ENCODE measurements at regions not wholly inside any gene's neighbourhood (a gene's known extent, or its start where the extent isn't known, plus 50 kb on each side); places are given as distances from the start of the nearest gene placed in this dataset.

- TF ChIP-seq ZNF140 (tag by site-specific recombination; IDR thresholded peaks at IDR 0.05) = no peak
- no peak for TF ChIP-seq ZBTB20 (tag by site-specific recombination; IDR thresholded peaks at IDR 0.05)
- TF ChIP-seq ZNF76 (tag by site-specific recombination; IDR thresholded peaks at IDR 0.05; ENCODE audit: borderline replicate concordance, low read depth) = no peak
Measured at GRCh38 chr14:23881282-23881681, 72.3 kb upstream of the DHRS4 start.
